HCT116 (cell line): ENCODE measurements at regions not wholly inside any gene's neighbourhood (a gene's known extent, or its start where the extent isn't known, plus 50 kb on each side); places are given as distances from the start of the nearest gene placed in this dataset.

Experiments
- ATAC-seq: fragments of 200-7000 bp; cut with Tn5 transposase; 2 replicates; pipeline ENCODE4 v1.9.1; 2020; ENCODE audit warnings: mild to moderate bottlenecking, moderate library complexity
- BruUV-seq: library from RNA; stranded (reverse); fragments of 400-500 nt; replicated peaks from 2 replicates; lab custom pipeline; 2021; lab: Mats Ljungman, UMichigan
- CTCF ChIA-PET: fragments of 300-600 bp; sonication (Branson Sonifier 250); formaldehyde crosslinking; loops from one replicate; lab custom pipeline; 2021; ENCODE audit warnings: antibody characterized with exemption; lab: Charles Lee
- POLR2A ChIA-PET: fragments of 300-600, 350-600 bp; sonication (Branson Sonifier 250); formaldehyde crosslinking; loops from one replicate; lab custom pipeline; 2021; ENCODE audit warnings: antibody characterized with exemption; lab: Charles Lee
- RAD21 ChIA-PET, 2 experiments: fragments of 300-600 bp; sonication (Branson Sonifier 250); formaldehyde crosslinking; loops; one replicate each; lab custom pipeline; 2023; ENCODE audit warnings: low total read pairs in 2 of 2; ENCODE audit not compliant: uncharacterized antibody in 2 of 2, unreplicated experiment in 2 of 2, low non-redundant PET in 1 of 2; lab: Charles Lee
- DNase-seq: peaks from one replicate; pipeline ENCODE4 v3.0.0-alpha.2; 2010; ENCODE audit warnings: low read depth, low spot score
- H2AFZ ChIP-seq: fragments of 200-600 bp; shearing (Covaris generic), sonication (generic); 2 replicates; pipeline ENCODE4 v1.6.1; 2017; ENCODE audit warnings: low read depth, mixed run types, mixed read lengths, antibody characterized with exemption, low read length; ENCODE audit not compliant: poor library complexity, severe bottlenecking
- H3K27ac ChIP-seq: 2 replicates; pipeline ENCODE4 v1.5.1; 2012; ENCODE audit warnings: low read depth, low read length
- H3K27me3 ChIP-seq: fragments of 200-600 bp; sonication (generic); 2 replicates; pipeline ENCODE4 v1.6.1; 2016; ENCODE audit warnings: mixed run types, low read length, mixed read lengths; ENCODE audit not compliant: insufficient read depth
- H3K36me3 ChIP-seq, 2 experiments: fragments of 200-500 bp in 1 of 2; fragments of 200-600 bp in 1 of 2; sonication (Bioruptor generic) in 1 of 2; sonication (generic) in 1 of 2; 2 replicates each; pipeline versions ENCODE4 v1.5.1 to v1.6.1; 2014 to 2016; ENCODE audit warnings: low read length in 2 of 2, inconsistent platforms in 1 of 2, mixed read lengths in 1 of 2, mixed run types in 1 of 2; ENCODE audit not compliant: insufficient read depth in 2 of 2, control insufficient read depth in 1 of 2
- H3K4me1 ChIP-seq, 2 experiments: fragments of 200-600 bp in 1 of 2; sonication (generic) in 1 of 2; 2 replicates each; pipeline versions ENCODE4 v1.5.1 to v1.6.1; 2012 to 2017; ENCODE audit warnings: low read length in 2 of 2, inconsistent platforms in 1 of 2, mild to moderate bottlenecking in 1 of 2, mixed read lengths in 1 of 2, mixed run types in 1 of 2, moderate library complexity in 1 of 2; ENCODE audit not compliant: insufficient read depth in 2 of 2, control insufficient read depth in 1 of 2
- H3K4me2 ChIP-seq: fragments of 200-600 bp; sonication (generic); 2 replicates; pipeline ENCODE4 v1.6.1; 2017; ENCODE audit warnings: mixed run types, low read length, mixed read lengths
- H3K4me3 ChIP-seq, 2 experiments: fragments of 200-600 bp in 1 of 2; sonication (generic) in 1 of 2; replicated peaks in 1 of 2; 2 replicates each; pipeline ENCODE4 v1.5.1; 2011 to 2016; ENCODE audit warnings: low read length in 2 of 2, control low read depth in 1 of 2, low read depth in 1 of 2, mild to moderate bottlenecking in 1 of 2, mixed read lengths in 1 of 2, mixed run types in 1 of 2
- H3K79me2 ChIP-seq: fragments of 200-600 bp; sonication (generic); 2 replicates; pipeline ENCODE4 v1.6.1; 2017; ENCODE audit warnings: mild to moderate bottlenecking, mixed run types, low read length, moderate library complexity, mixed read lengths; ENCODE audit not compliant: insufficient read depth
- H3K9ac ChIP-seq: fragments of 200-600 bp; sonication (generic); 2 replicates; pipeline ENCODE4 v1.6.1; 2016; ENCODE audit warnings: low read length, mixed read lengths
- H3K9me2 ChIP-seq: fragments of 200-600 bp; sonication (generic), shearing (Covaris generic); 2 replicates; pipeline ENCODE4 v1.6.1; 2017; ENCODE audit warnings: mixed run types, mild to moderate bottlenecking, moderate library complexity; ENCODE audit not compliant: insufficient read depth
- H3K9me3 ChIP-seq, 2 experiments: fragments of 200-500 bp in 1 of 2; fragments of 200-600 bp in 1 of 2; sonication (Bioruptor generic) in 1 of 2; sonication (generic) in 1 of 2; 2 replicates each; pipeline ENCODE4 v1.6.1; 2014 to 2017; ENCODE audit warnings: low read length in 2 of 2, mixed read lengths in 2 of 2, inconsistent platforms in 1 of 2, low read depth in 1 of 2, mild to moderate bottlenecking in 1 of 2, mixed run types in 1 of 2, moderate library complexity in 1 of 2; ENCODE audit not compliant: control insufficient read depth in 1 of 2, insufficient read depth in 1 of 2
- H4K20me1 ChIP-seq: fragments of 200-600 bp; sonication (generic), shearing (Covaris generic); 2 replicates; pipeline ENCODE4 v1.6.1; 2017; ENCODE audit warnings: mixed run types, mild to moderate bottlenecking, moderate library complexity; ENCODE audit not compliant: insufficient read depth
- CBX3 ChIP-seq: IDR thresholded peaks from 2 replicates; pipeline ENCODE4 v1.6.1; 2012; ENCODE audit warnings: low read depth
- CEBPB ChIP-seq: IDR thresholded peaks from 2 replicates; pipeline ENCODE4 v1.6.1; 2012; ENCODE audit warnings: low read depth
- EGR1 ChIP-seq: IDR thresholded peaks from 2 replicates; pipeline ENCODE4 v1.6.1; 2012; ENCODE audit warnings: low read depth
- ELF1 ChIP-seq: IDR thresholded peaks from 2 replicates; pipeline ENCODE4 v1.6.1; 2012; ENCODE audit warnings: low read depth, borderline replicate concordance
- EZH2 ChIP-seq: fragments of 200-600 bp; sonication (generic); IDR thresholded peaks from 2 replicates; pipeline ENCODE4 v1.6.1; 2017; ENCODE audit warnings: antibody characterized with exemption, mixed run types
- EZH2phosphoT487 ChIP-seq: fragments of 200-600 bp; IDR thresholded peaks from 2 replicates; pipeline ENCODE4 v1.6.1; 2018; ENCODE audit warnings: antibody characterized with exemption, borderline replicate concordance
- JUND ChIP-seq: IDR thresholded peaks from 2 replicates; pipeline ENCODE4 v1.6.1; 2012
- MAX ChIP-seq: IDR thresholded peaks from 2 replicates; pipeline ENCODE4 v1.6.1; 2012
- POLR2A ChIP-seq: IDR thresholded peaks from 2 replicates; pipeline ENCODE4 v1.7.0; 2011; ENCODE audit warnings: borderline replicate concordance; ENCODE audit not compliant: insufficient read depth, insufficient read length; ENCODE audit errors: extremely low read depth
- RAD21 ChIP-seq: IDR thresholded peaks from 2 replicates; pipeline ENCODE4 v1.6.1; 2012; ENCODE audit warnings: low read depth, mild to moderate bottlenecking
- SIN3A ChIP-seq: IDR thresholded peaks from 2 replicates; pipeline ENCODE4 v1.6.1; 2012; ENCODE audit warnings: low read depth
- SP1 ChIP-seq: IDR thresholded peaks from 2 replicates; pipeline ENCODE4 v1.6.1; 2012; ENCODE audit warnings: low read depth
- SRF ChIP-seq: IDR thresholded peaks from 2 replicates; pipeline ENCODE4 v1.6.1; 2012; ENCODE audit warnings: low read depth
- YY1 ChIP-seq: IDR thresholded peaks from 2 replicates; pipeline ENCODE4 v1.6.1; 2011; ENCODE audit warnings: low read length, low read depth, moderate library complexity, mild to moderate bottlenecking; ENCODE audit not compliant: insufficient replicate concordance; ENCODE audit errors: extremely low read depth
- ZNF274 ChIP-seq: fragments of 200-500 bp; sonication (Bioruptor generic); IDR thresholded peaks from 2 replicates; pipeline ENCODE4 v1.6.1; 2014; ENCODE audit warnings: mild to moderate bottlenecking, low read depth, low read length, inconsistent platforms
- intact Hi-C: fragments of 100-400 bp; cut with micrococcal nuclease; formaldehyde crosslinking; loops from 2 replicates; pipeline ENCODE4 v1.10.0; 2022
- TF ChIP-seq, protein P1 (sequence below), 3 experiments: fragments of 200-600 bp in 1 of 3; sonication (generic) in 1 of 3; IDR thresholded peaks in 2 of 3; conservative IDR thresholded peaks in 1 of 3; 2 replicates each; pipeline ENCODE4 v1.5.1; 2012 to 2017; ENCODE audit warnings: low read depth in 2 of 3, low read length in 2 of 3, antibody characterized with exemption in 1 of 3, borderline replicate concordance in 1 of 3, control low read depth in 1 of 3, mild to moderate bottlenecking in 1 of 3, mixed read lengths in 1 of 3, mixed run types in 1 of 3, moderate library complexity in 1 of 3; ENCODE audit not compliant: insufficient read depth in 1 of 3

DNA sequence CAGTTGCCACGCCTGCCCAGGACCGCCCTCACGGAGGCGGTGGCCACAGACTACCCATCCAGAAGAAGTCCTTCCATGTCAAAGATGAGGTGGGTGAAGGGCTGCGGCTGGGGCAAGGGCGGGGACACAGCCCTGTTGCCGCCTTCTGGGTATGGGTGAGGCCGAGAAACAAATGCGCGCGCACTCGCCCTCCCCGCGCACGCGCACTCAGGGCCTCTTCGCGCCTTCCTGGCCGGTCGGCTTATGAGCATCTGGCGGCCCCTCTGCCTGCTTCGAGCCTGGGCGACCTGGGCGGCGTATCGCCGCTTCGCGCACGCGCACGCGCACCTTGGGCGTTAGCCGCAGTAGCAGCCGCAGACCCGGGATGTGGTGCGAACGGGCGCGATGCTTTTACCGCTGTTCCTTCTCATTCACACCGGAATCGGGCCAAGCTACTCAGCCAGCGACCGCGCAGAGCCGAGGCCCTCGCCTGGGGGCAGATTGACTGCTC, 931.7 kb downstream of the NLGN4Y start:
- Histone ChIP-seq H2AFZ (no peak overlapping the region), H3K4me2 (no peak overlapping the region), H4K20me1 (no peaks in the 10 kb centered on the region), H3K9me2 (no peaks in the 10 kb centered on the region), H3K79me2 (no peaks in the 10 kb centered on the region), H3K36me3 (no peaks in the 10 kb centered on the region), H3K9me3 (no peaks in the 10 kb centered on the region), H3K4me1 (no peaks in the 10 kb centered on the region), H3K27me3 (no peaks in the 10 kb centered on the region), H3K27ac (no peak overlapping the region), H3K9ac (no peak overlapping the region), H3K4me3 (no peak overlapping the region)
- no TSS peak for BruUV-seq
- POLR2A ChIA-PET = no interaction called here
- no peak for TF ChIP-seq SRF
- no peak for TF ChIP-seq JUND
- no peak for TF ChIP-seq YY1
- TF ChIP-seq POLR2A = no peak
- no peak for TF ChIP-seq ZNF274
- no peak for TF ChIP-seq EZH2phosphoT487
- TF ChIP-seq, protein P1, sequence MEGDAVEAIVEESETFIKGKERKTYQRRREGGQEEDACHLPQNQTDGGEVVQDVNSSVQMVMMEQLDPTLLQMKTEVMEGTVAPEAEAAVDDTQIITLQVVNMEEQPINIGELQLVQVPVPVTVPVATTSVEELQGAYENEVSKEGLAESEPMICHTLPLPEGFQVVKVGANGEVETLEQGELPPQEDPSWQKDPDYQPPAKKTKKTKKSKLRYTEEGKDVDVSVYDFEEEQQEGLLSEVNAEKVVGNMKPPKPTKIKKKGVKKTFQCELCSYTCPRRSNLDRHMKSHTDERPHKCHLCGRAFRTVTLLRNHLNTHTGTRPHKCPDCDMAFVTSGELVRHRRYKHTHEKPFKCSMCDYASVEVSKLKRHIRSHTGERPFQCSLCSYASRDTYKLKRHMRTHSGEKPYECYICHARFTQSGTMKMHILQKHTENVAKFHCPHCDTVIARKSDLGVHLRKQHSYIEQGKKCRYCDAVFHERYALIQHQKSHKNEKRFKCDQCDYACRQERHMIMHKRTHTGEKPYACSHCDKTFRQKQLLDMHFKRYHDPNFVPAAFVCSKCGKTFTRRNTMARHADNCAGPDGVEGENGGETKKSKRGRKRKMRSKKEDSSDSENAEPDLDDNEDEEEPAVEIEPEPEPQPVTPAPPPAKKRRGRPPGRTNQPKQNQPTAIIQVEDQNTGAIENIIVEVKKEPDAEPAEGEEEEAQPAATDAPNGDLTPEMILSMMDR (IDR thresholded peaks at IDR 0.05 in 2 of 3, conservative IDR thresholded peaks at IDR 0.05 in 1 of 3; ENCODE audit: borderline replicate concordance in 1 of 3, insufficient read depth in 1 of 3, low read depth in 2 of 3, low read length in 2 of 3) = no peak
- no peak for TF ChIP-seq EZH2
- no peak for TF ChIP-seq SP1
- no peak for TF ChIP-seq ELF1
- TF ChIP-seq EGR1 = no peak
- TF ChIP-seq RAD21 = no peak
- no peak for TF ChIP-seq MAX
- TF ChIP-seq CEBPB = no peak
- TF ChIP-seq CBX3 = no peak
- TF ChIP-seq SIN3A = no peak
- RAD21 ChIA-PET = no interaction called here
- DNase-seq = no peak
- ATAC-seq = no peak
- intact Hi-C loops = no loop called here
- CTCF ChIA-PET = no interaction called here
